ENCODE measurements at regions not wholly inside any gene's neighbourhood (a gene's known extent, or its start where the extent isn't known, plus 50 kb on each side); places are given as distances from the start of the nearest gene placed in this dataset.

GRCh38 chr1:106699433-106699832, 357.0 kb upstream of the PRMT6 start:
- TF ChIP-seq POLR2AphosphoS5 (IDR thresholded peaks at IDR 0.05; ENCODE audit: low read depth, low read length) (no peak), SIN3A (IDR thresholded peaks at IDR 0.05; ENCODE audit: borderline replicate concordance, insufficient read depth, low read depth, low read length) (no peak)
- TF ChIP-seq, protein P1, sequence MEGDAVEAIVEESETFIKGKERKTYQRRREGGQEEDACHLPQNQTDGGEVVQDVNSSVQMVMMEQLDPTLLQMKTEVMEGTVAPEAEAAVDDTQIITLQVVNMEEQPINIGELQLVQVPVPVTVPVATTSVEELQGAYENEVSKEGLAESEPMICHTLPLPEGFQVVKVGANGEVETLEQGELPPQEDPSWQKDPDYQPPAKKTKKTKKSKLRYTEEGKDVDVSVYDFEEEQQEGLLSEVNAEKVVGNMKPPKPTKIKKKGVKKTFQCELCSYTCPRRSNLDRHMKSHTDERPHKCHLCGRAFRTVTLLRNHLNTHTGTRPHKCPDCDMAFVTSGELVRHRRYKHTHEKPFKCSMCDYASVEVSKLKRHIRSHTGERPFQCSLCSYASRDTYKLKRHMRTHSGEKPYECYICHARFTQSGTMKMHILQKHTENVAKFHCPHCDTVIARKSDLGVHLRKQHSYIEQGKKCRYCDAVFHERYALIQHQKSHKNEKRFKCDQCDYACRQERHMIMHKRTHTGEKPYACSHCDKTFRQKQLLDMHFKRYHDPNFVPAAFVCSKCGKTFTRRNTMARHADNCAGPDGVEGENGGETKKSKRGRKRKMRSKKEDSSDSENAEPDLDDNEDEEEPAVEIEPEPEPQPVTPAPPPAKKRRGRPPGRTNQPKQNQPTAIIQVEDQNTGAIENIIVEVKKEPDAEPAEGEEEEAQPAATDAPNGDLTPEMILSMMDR (IDR thresholded peaks at IDR 0.05): no peak
- TF ChIP-seq, protein P2, sequence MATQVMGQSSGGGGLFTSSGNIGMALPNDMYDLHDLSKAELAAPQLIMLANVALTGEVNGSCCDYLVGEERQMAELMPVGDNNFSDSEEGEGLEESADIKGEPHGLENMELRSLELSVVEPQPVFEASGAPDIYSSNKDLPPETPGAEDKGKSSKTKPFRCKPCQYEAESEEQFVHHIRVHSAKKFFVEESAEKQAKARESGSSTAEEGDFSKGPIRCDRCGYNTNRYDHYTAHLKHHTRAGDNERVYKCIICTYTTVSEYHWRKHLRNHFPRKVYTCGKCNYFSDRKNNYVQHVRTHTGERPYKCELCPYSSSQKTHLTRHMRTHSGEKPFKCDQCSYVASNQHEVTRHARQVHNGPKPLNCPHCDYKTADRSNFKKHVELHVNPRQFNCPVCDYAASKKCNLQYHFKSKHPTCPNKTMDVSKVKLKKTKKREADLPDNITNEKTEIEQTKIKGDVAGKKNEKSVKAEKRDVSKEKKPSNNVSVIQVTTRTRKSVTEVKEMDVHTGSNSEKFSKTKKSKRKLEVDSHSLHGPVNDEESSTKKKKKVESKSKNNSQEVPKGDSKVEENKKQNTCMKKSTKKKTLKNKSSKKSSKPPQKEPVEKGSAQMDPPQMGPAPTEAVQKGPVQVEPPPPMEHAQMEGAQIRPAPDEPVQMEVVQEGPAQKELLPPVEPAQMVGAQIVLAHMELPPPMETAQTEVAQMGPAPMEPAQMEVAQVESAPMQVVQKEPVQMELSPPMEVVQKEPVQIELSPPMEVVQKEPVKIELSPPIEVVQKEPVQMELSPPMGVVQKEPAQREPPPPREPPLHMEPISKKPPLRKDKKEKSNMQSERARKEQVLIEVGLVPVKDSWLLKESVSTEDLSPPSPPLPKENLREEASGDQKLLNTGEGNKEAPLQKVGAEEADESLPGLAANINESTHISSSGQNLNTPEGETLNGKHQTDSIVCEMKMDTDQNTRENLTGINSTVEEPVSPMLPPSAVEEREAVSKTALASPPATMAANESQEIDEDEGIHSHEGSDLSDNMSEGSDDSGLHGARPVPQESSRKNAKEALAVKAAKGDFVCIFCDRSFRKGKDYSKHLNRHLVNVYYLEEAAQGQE (IDR thresholded peaks at IDR 0.05; ENCODE audit: insufficient read depth in 1 of 2, low read depth in 2 of 2, low read length in 1 of 2): no peak

Data from Panc1 (cell line).